Neutrophil (primary cell): ENCODE measurements at regions not wholly inside any gene's neighbourhood (a gene's known extent, or its start where the extent isn't known, plus 50 kb on each side); places are given as distances from the start of the nearest gene placed in this dataset.

Source experiments
- H3K27ac ChIP-seq: fragments of 200-600 bp; sonication (generic); 2 replicates; pipeline ENCODE4 v1.5.1; 2016; ENCODE audit warnings: mild to moderate bottlenecking, moderate library complexity
- H3K27me3 ChIP-seq: fragments of 200-600 bp; sonication (generic); 2 replicates; pipeline ENCODE4 v1.6.0; 2016; ENCODE audit warnings: mild to moderate bottlenecking
- H3K36me3 ChIP-seq: fragments of 200-600 bp; sonication (generic); 2 replicates; pipeline ENCODE4 v1.5.1; 2017
- H3K4me1 ChIP-seq, 2 experiments: fragments of 200-600 bp in 1 of 2; sonication (generic) in 1 of 2; 1 replicate in 1 of 2; 2 replicates in 1 of 2; pipeline versions ENCODE4 v1.5.1 to v1.6.1; 2013 to 2016; ENCODE audit warnings: low read depth in 1 of 2, low read length in 1 of 2, mild to moderate bottlenecking in 1 of 2, moderate library complexity in 1 of 2; ENCODE audit not compliant: control insufficient read depth in 1 of 2, insufficient read depth in 1 of 2
- H3K4me3 ChIP-seq, 2 experiments: fragments of 200-600 bp in 1 of 2; sonication (generic) in 1 of 2; 1 replicate in 1 of 2; 2 replicates in 1 of 2; pipeline ENCODE4 v1.5.1; 2013 to 2016; ENCODE audit warnings: low read depth in 1 of 2, low read length in 1 of 2, mild to moderate bottlenecking in 1 of 2, moderate library complexity in 1 of 2
- H3K9me3 ChIP-seq: fragments of 200-600 bp; sonication (generic); 2 replicates; pipeline ENCODE4 v1.5.1; 2016
- TF ChIP-seq, protein P1 (sequence below): fragments of 200-600 bp; sonication (generic); IDR thresholded peaks from 2 replicates; pipeline ENCODE4 v1.5.1; 2016; ENCODE audit warnings: antibody characterized with exemption

DNA sequence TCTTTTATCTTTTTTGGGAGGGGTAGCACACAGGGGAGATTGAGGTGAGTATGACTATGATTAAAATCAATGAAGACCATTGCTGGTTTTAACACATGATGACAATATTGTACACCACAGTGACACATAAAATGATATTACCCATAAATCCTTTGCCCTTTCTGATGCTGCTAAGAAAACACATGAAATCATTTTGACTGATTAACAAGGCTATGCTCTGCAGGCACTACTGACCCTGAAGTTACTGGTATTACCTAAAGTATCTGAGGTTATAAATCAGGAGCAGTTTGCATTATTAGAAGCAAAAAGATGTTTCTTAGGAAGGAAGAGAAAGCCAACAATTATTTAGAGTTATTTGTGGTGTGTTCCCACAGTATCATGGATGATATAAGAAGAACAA, 701.2 kb upstream of the PTBP2 start:
- Histone ChIP-seq H3K9me3 (no peaks in the 10 kb centered on the region), H3K4me3 (no peak overlapping the region), H3K27ac (no peak overlapping the region), H3K36me3 (no peaks in the 10 kb centered on the region), H3K4me1 (no peaks in the 10 kb centered on the region), H3K27me3 (no peaks in the 10 kb centered on the region)
- TF ChIP-seq, protein P1, sequence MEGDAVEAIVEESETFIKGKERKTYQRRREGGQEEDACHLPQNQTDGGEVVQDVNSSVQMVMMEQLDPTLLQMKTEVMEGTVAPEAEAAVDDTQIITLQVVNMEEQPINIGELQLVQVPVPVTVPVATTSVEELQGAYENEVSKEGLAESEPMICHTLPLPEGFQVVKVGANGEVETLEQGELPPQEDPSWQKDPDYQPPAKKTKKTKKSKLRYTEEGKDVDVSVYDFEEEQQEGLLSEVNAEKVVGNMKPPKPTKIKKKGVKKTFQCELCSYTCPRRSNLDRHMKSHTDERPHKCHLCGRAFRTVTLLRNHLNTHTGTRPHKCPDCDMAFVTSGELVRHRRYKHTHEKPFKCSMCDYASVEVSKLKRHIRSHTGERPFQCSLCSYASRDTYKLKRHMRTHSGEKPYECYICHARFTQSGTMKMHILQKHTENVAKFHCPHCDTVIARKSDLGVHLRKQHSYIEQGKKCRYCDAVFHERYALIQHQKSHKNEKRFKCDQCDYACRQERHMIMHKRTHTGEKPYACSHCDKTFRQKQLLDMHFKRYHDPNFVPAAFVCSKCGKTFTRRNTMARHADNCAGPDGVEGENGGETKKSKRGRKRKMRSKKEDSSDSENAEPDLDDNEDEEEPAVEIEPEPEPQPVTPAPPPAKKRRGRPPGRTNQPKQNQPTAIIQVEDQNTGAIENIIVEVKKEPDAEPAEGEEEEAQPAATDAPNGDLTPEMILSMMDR: no peak

DNA sequence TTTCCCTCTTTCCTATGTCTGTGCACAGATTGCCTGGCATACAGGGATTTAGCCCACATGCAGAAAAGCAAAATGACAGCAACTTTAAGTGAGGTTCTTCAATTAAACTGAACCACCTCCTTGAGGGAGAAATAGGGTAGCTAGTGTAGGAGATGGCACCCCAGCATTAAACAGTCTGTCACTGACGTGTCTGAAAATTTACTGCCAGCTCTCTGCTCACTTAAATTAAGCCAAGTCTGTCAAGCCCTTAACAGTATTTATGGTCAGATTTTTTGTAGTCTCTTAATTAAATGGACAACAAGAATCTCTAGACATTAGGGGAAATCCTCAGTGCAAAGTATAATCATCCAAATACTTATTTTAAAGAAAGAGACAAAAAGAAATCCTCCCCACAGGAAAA, 696.5 kb upstream of the PTBP2 start:
- H3K4me1 ChIP-seq: no peaks in the 10 kb centered on the region
- TF ChIP-seq, protein P1: no peak
- H3K9me3 ChIP-seq: peaks cover 4% of the 10 kb centered on the region
- no peak overlapping the region for H3K27ac ChIP-seq
- no peak overlapping the region for H3K4me3 ChIP-seq
- H3K36me3 ChIP-seq: no peaks in the 10 kb centered on the region
- H3K27me3 ChIP-seq: no peaks in the 10 kb centered on the region

DNA sequence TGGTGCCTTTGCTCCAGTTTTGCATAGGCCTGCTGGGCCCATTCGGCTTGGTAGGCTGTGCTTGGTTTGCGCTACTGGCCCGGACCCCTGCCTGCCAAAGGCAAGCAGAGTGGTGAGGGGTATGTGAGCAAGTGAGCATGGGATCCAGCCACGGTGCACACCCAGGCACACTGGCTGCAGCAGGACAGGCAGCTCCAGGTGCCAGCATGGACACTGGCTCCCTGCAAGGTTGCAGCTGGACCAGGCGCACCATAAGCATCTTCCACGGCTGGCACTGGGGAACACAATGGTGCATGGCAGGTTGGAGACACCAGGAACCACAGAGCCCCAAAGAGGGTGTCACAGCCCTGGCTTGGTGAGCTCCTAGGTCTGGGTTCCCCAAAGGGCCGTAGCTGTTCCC, 693.5 kb upstream of the PTBP2 start:
- Histone ChIP-seq H3K4me1 (no peaks in the 10 kb centered on the region), H3K9me3 (peaks cover 4% of the 10 kb centered on the region), H3K4me3 (no peak overlapping the region), H3K36me3 (no peaks in the 10 kb centered on the region), H3K27ac (no peak overlapping the region), H3K27me3 (no peaks in the 10 kb centered on the region)
- TF ChIP-seq, protein P1: no peak

DNA sequence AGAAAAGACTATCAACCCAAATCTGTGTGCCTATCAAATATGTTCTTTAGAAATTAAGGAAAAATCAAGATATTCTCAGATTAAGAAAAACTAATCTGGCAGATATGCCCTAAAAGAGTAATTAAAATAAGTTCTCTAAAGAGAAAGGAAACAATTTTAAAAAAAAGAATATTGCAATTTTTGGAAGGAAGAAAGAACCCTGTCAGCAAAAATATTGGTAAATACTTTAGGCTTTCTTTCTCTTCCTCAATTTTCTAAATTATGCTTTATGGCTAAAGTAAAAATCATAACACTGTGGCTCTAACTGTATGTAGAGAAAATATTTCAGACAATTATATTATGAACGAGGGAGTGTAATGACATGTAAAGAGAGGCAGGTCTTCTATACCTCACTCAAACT, 691.3 kb upstream of the PTBP2 start:
- H3K4me1 ChIP-seq: no peaks in the 10 kb centered on the region
- H3K9me3 ChIP-seq: peaks cover 4% of the 10 kb centered on the region
- TF ChIP-seq, protein P1: no peak
- no peaks in the 10 kb centered on the region for H3K36me3 ChIP-seq
- no peak overlapping the region for H3K4me3 ChIP-seq
- no peak overlapping the region for H3K27ac ChIP-seq
- no peaks in the 10 kb centered on the region for H3K27me3 ChIP-seq

DNA sequence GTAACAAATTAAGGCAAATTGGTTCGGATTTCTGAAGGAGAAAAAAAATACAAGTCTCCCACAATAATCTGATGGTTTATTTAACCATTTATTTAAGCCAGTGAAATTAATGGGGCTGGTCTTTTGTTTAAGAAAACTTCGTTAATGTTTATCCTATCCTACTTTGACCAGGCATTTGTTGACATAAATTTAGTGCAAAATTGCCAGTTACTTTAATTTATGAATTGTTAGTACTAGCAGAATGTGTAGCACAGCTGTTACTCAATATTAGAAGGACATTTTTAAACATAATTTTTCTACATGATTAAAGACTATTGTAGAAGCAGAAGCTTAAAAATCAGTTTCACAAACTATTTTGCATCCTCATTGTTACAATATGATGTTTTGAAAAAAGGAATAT, 687.6 kb upstream of the PTBP2 start:
- Histone ChIP-seq H3K9me3 (peaks cover under 1% of the 10 kb centered on the region), H3K36me3 (no peaks in the 10 kb centered on the region), H3K4me1 (no peaks in the 10 kb centered on the region), H3K27me3 (no peaks in the 10 kb centered on the region), H3K4me3 (no peak overlapping the region), H3K27ac (no peak overlapping the region)
- TF ChIP-seq, protein P1: no peak

DNA sequence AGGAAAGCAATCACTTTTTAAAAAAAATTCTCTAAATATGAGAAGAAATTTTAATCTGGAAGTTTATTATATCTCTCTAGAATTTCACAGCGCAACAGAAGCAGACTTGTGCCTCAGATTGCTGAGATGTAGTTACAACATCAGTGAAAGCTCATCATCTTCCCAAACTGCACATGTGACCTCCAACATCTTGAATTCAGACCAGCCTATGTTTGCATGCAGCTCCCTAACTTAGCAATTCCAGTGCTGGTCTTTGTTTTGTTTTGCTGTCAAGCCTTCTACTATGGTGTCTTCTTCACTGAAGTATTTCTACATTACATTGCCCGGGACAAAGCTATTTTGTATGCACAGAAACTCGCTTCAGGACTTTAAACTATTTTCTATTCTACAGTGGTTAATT, 684.8 kb upstream of the PTBP2 start:
- Histone ChIP-seq H3K9me3 (no peaks in the 10 kb centered on the region), H3K27ac (no peak overlapping the region)

More for the DNA sequence above, 684.8 kb upstream of the PTBP2 start:
- TF ChIP-seq, protein P1: no peak
- Histone ChIP-seq H3K4me1 (no peaks in the 10 kb centered on the region), H3K27me3 (no peaks in the 10 kb centered on the region), H3K36me3 (no peaks in the 10 kb centered on the region), H3K4me3 (no peak overlapping the region)
